ENCODE measurements at regions not wholly inside any gene's neighbourhood (a gene's known extent, or its start where the extent isn't known, plus 50 kb on each side); places are given as distances from the start of the nearest gene placed in this dataset. TPM values are rescaled to one million over a fixed set of nuclear protein-coding genes. Genes with fewer than 3 reads are reported as not detected.

GRCh38 chr5:79849486-79850315 lies 141.4 kb downstream of the MTX3 start:
- POLR2A ChIA-PET: no interaction called here
- DNase-seq (ENCODE audit: low spot score): no peak
- TF ChIP-seq EZH2phosphoT487 (IDR thresholded peaks at IDR 0.05; ENCODE audit: borderline replicate concordance, low read depth, low read length) (no peak), CTCF (conservative IDR thresholded peaks at IDR 0.05; ENCODE audit: low read length) (no peak)
- CTCF ChIA-PET (ENCODE audit: unreplicated experiment): interaction anchor here (1.0 kb wide), 1 partner anchor 13 kb away, joined by 3 read pairs; no protein-coding TSS in a partner anchor
- no TSS peak for BruUV-seq (replicated peaks)
- Histone ChIP-seq H3K9me2 (ENCODE audit: insufficient read depth, low read length) (no peaks in the 10 kb centered on the region), H3K27ac (ENCODE audit: low read depth, low read length, poor library complexity, severe bottlenecking) (no peak overlapping the region), H3K4me2 (ENCODE audit: low read length) (no peak overlapping the region), H3K4me1 (ENCODE audit: insufficient read depth, low read length, poor library complexity, severe bottlenecking) (no peaks in the 10 kb centered on the region), H3K79me2 (ENCODE audit: insufficient read depth, low read depth, low read length) (no peaks in the 10 kb centered on the region), H4K20me1 (ENCODE audit: insufficient read depth, low read length) (no peaks in the 10 kb centered on the region), H2AFZ (ENCODE audit: low read length) (no peak overlapping the region), H3K4me3 (ENCODE audit: low read depth, low read length, poor library complexity, severe bottlenecking) (no peak overlapping the region), H3K9me3 (ENCODE audit: low read length) (no peaks in the 10 kb centered on the region), H3K36me3 (ENCODE audit: insufficient read depth, low read length) (no peaks in the 10 kb centered on the region)
- intact Hi-C loops (cut with micrococcal nuclease; ENCODE audit: unreplicated experiment): no loop called here

Small RNAs in the stretch of these regions (small RNA-seq; reads per million reads assigned to genes)
- not detected for gene AC008496.1

All from OCI-LY7 (cell line).